Fibroblast of mammary gland (primary cell): ENCODE measurements at regions not wholly inside any gene's neighbourhood (a gene's known extent, or its start where the extent isn't known, plus 50 kb on each side); places are given as distances from the start of the nearest gene placed in this dataset.
"Not testable (repeated sequence)": the region's sequence is repeated elsewhere in the genome, so short reads cannot be mapped to it uniquely, and the experiment has no call there.

Experiments used
- DNase-seq: peaks from one replicate; pipeline ENCODE4 v3.0.0-alpha.2; 2010; ENCODE audit warnings: low read depth
- H3K4me3 ChIP-seq: 2 replicates; pipeline ENCODE4 v1.5.1; 2011; ENCODE audit warnings: low read depth, mild to moderate bottlenecking, low read length, moderate library complexity; ENCODE audit not compliant: control insufficient read depth
- TF ChIP-seq, protein P1 (sequence below): conservative IDR thresholded peaks from 2 replicates; pipeline ENCODE4 v1.5.1; 2011; ENCODE audit warnings: low read depth, low read length, inconsistent platforms; ENCODE audit not compliant: control insufficient read depth, insufficient read depth

DNA sequence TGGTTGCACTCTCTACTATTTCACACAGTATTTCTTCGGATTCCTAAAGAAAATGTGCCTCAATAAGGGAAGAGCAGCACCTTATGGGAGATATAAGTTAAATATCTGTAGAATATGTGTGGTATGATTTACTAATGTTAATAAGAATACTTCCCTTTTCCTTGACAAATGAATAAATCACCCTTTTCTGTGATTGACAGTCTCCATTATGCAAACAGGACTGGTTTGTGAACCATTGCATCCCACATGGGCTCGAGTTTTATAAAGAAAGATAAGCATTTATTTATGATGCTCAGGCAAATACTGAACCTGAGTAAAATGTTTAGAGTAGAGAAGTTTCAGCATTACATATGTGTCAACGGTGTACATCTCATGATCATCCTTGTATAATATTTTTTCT lies 587.7 kb upstream of the BRINP3 start:
- DNase-seq = no peak
- no peak overlapping the region for H3K4me3 ChIP-seq
- TF ChIP-seq, protein P1, sequence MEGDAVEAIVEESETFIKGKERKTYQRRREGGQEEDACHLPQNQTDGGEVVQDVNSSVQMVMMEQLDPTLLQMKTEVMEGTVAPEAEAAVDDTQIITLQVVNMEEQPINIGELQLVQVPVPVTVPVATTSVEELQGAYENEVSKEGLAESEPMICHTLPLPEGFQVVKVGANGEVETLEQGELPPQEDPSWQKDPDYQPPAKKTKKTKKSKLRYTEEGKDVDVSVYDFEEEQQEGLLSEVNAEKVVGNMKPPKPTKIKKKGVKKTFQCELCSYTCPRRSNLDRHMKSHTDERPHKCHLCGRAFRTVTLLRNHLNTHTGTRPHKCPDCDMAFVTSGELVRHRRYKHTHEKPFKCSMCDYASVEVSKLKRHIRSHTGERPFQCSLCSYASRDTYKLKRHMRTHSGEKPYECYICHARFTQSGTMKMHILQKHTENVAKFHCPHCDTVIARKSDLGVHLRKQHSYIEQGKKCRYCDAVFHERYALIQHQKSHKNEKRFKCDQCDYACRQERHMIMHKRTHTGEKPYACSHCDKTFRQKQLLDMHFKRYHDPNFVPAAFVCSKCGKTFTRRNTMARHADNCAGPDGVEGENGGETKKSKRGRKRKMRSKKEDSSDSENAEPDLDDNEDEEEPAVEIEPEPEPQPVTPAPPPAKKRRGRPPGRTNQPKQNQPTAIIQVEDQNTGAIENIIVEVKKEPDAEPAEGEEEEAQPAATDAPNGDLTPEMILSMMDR = no peak

DNA sequence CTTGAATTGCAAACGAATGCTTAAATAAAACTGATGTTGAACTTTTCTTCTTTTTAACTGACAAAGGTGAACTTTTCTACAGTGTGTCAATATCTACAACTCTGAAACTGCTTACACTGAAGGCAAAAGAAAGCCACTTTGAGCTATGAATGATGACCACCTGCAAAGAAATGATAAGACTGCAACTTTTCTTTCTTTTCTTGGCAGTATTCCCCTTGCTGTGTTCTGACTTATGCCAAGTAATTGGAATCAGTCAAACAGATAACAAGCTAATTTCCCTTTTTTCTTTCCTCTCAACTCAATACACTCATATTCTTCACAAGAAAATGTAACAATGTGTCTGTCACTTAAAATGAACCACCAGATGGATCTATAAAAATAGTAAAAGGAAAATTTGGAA lies 588.1 kb upstream of the BRINP3 start:
- TF ChIP-seq, protein P1 = no peak
- DNase-seq = no peak
- no peak overlapping the region for H3K4me3 ChIP-seq

DNA sequence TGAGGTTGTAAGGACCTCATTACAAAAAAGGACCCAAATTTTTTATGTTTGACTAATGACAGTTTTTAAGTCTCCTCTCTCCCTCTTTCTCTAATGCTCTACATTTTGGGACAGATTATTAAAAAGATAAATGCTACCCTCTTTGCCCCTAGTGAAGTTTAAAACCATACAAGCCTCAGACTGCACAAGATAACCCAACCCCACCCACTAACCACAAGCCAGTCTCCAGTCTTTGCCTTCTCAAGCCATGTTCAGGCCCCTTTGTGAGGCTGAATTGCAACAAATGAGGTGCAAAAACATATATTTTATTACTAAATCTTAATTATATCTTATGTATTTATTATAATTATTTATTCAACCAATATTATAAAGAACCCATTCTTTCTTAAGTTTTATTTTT lies 597.2 kb upstream of the BRINP3 start:
- no peak overlapping the region for H3K4me3 ChIP-seq
- TF ChIP-seq, protein P1 = no peak

DNA sequence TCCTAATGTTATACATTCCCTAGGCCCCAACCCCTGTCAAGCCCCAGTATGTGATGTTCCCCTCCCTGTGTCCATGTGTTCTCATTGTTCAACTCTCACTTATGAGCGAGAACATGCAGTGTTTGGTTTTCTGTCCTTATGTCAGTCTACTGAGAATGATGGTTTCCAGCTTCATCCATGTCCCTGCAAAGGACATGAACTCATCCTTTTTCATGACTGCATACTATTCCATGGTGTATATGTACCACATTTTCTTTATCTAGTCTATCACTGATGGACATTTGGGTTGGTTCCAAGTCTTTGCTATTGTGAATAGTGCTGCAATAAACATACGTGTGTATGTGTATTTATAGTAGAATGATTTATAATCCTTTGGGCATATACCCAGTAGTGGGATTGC lies 605.4 kb upstream of the BRINP3 start:
- not testable (repeated sequence) for DNase-seq, H3K4me3 ChIP-seq

More for the DNA sequence above, 597.2 kb upstream of the BRINP3 start:
- no peak for DNase-seq

DNA sequence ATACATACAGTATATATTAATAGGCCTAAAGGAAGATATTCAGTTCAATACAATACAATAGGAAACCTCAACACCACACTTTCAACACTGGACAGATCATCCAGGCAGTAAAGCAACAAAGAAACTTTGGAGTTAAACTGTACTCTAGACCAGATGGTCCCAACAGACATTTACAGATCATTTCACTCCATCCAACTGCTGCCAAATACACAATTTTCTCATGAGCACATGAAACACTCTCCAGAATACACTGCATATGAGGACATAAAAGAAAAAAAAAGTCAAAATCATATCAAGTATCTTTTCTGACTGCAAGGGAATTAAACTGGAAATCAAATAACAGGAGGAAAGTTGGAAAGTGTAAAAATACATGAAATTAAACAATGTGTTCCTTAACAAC lies 607.5 kb upstream of the BRINP3 start:
- H3K4me3 ChIP-seq = no peak overlapping the region
- no peak for DNase-seq
- TF ChIP-seq, protein P1 = no peak

DNA sequence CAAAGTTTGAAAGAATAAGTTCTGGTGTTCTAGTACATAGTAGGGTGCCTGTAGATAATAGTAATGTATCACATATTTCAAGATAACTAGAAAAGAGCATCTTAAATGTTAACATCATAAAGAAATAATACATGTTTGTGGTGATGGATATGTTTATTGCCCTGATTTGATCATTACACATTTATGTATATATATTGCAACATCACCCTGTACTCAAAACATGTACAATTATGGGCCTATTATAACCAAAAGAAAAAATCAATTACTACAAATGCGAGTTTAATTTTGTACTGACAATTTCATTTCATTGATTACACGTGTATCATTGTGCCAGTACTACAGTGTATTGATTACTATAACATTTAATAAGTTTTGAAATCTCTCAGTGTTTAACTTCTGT lies 609.2 kb upstream of the BRINP3 start:
- no peak overlapping the region for H3K4me3 ChIP-seq
- no peak for DNase-seq
- TF ChIP-seq, protein P1 = no peak

DNA sequence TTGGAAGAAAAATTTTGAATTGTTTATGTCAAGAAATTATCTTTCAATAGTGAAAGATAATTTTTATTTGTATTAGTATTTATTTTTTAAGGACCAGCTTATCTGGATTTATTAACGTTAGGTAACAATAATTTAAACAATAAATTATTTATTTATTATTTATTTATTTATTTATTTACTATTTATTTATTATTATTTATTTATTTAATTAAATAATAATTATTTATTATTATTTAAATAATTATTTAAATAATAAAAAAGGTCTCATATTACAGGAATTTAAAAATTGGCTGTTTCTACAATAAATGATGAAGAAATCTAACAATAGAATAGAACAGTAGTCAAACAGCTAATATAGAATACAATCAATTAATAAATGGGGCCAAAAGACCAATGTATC lies 618.7 kb upstream of the BRINP3 start:
- TF ChIP-seq, protein P1 = no peak
- no peak for DNase-seq
- H3K4me3 ChIP-seq = no peak overlapping the region
